Neural crest cell (in vitro differentiated cells): ENCODE measurements at regions not wholly inside any gene's neighbourhood (a gene's known extent, or its start where the extent isn't known, plus 50 kb on each side); places are given as distances from the start of the nearest gene placed in this dataset.
"Not testable (repeated sequence)": the region's sequence is repeated elsewhere in the genome, so short reads cannot be mapped to it uniquely, and the experiment has no call there.

Experiments used
- DNase-seq: peaks from one replicate; pipeline ENCODE4 v3.0.0; 2021; ENCODE audit warnings: low read depth, mixed read lengths, low spot score
- H3K27ac Mint-ChIP-seq: one replicate; pipeline ENCODE4 v1.8.0; 2021; ENCODE audit warnings: mild to moderate bottlenecking, mixed read lengths; ENCODE audit not compliant: unreplicated experiment
- H3K27me3 Mint-ChIP-seq: 2 replicates; pipeline ENCODE4 v1.8.0; 2021; ENCODE audit warnings: low read depth, mild to moderate bottlenecking, mixed read lengths
- H3K36me3 Mint-ChIP-seq: 2 replicates; pipeline ENCODE4 v1.8.0; 2021; ENCODE audit warnings: low read depth, mild to moderate bottlenecking, mixed read lengths
- H3K4me1 Mint-ChIP-seq: 2 replicates; pipeline ENCODE4 v1.8.0; 2021; ENCODE audit warnings: mixed read lengths
- H3K4me3 Mint-ChIP-seq: one replicate; pipeline ENCODE4 v1.8.0; 2021; ENCODE audit warnings: mild to moderate bottlenecking, mixed read lengths
- H3K9me3 Mint-ChIP-seq: 2 replicates; pipeline ENCODE4 v1.8.0; 2021; ENCODE audit warnings: mixed read lengths
- TF ChIP-seq, protein P1 (sequence below): fragments of 200-600 bp; sonication (generic); conservative IDR thresholded peaks from 2 replicates; pipeline ENCODE4 v1.5.0; 2021; ENCODE audit warnings: antibody characterized with exemption, mild to moderate bottlenecking

- Mint-ChIP-seq H3K4me3 (no peak overlapping the region), H3K27me3 (no peaks in the 10 kb centered on the region), H3K9me3 (no peaks in the 10 kb centered on the region), H3K36me3 (no peaks in the 10 kb centered on the region), H3K4me1 (peaks cover 17% of the 10 kb centered on the region), H3K27ac (no peak overlapping the region)
- no peak for DNase-seq
- TF ChIP-seq, protein P1, sequence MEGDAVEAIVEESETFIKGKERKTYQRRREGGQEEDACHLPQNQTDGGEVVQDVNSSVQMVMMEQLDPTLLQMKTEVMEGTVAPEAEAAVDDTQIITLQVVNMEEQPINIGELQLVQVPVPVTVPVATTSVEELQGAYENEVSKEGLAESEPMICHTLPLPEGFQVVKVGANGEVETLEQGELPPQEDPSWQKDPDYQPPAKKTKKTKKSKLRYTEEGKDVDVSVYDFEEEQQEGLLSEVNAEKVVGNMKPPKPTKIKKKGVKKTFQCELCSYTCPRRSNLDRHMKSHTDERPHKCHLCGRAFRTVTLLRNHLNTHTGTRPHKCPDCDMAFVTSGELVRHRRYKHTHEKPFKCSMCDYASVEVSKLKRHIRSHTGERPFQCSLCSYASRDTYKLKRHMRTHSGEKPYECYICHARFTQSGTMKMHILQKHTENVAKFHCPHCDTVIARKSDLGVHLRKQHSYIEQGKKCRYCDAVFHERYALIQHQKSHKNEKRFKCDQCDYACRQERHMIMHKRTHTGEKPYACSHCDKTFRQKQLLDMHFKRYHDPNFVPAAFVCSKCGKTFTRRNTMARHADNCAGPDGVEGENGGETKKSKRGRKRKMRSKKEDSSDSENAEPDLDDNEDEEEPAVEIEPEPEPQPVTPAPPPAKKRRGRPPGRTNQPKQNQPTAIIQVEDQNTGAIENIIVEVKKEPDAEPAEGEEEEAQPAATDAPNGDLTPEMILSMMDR = no peak
Measured at GRCh38 chr12:73599268-73599667, 938.4 kb upstream of the ATXN7L3B start.

DNA sequence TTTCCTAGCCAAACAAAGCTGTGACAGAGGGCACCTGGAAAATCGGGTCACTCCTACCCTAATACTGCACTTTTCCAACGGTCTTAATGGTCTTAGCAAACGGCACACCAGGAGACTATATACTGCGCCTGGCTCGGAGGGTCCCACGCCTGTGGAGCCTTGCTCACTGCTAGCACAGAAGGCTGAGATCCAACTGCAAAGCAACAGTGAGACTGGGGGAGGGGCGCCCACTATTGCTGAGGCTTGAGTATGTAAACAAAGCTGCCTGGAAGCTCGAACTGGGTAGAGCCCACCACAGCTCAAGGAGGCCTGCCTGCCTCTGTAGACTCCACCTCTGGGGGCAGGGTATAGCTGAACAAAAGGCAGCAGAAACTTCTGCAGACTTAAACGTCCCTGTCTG, 931.7 kb upstream of the ATXN7L3B start:
- H3K36me3 Mint-ChIP-seq, H3K4me3 Mint-ChIP-seq, H3K27ac Mint-ChIP-seq, H3K9me3 Mint-ChIP-seq, H3K27me3 Mint-ChIP-seq, DNase-seq, H3K4me1 Mint-ChIP-seq: not testable (repeated sequence)

DNA sequence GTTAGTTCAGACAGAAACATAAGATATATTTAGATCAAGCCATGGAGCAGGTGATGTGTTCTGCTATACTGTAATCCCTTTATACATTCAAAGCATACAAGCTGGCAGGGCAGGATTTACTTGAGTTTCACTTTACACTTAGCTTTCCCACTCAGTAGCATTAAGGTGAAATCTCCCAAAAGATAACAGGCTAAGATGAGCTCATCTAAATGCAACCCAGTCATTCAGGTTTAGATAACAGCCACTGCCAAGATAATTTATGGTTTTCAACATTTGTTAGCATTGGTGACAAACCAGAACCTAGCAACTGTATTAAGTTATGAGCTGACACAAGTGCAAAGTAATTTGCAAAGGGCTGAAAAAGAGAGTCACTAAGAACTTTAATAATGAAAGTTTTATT, 925.1 kb upstream of the ATXN7L3B start:
- TF ChIP-seq, protein P1 = no peak
- Mint-ChIP-seq H3K9me3 (peaks cover 5% of the 10 kb centered on the region), H3K4me3 (no peak overlapping the region), H3K27ac (no peak overlapping the region), H3K36me3 (peaks cover 4% of the 10 kb centered on the region), H3K27me3 (no peaks in the 10 kb centered on the region), H3K4me1 (no peaks in the 10 kb centered on the region)
- no peak for DNase-seq

- no peak overlapping the region for H3K27ac Mint-ChIP-seq
- H3K4me1 Mint-ChIP-seq = no peaks in the 10 kb centered on the region
- H3K9me3 Mint-ChIP-seq = no peaks in the 10 kb centered on the region
- H3K36me3 Mint-ChIP-seq = no peaks in the 10 kb centered on the region
- TF ChIP-seq, protein P1 = no peak
- H3K4me3 Mint-ChIP-seq = no peak overlapping the region
- no peaks in the 10 kb centered on the region for H3K27me3 Mint-ChIP-seq
- no peak for DNase-seq
Measured at GRCh38 chr12:73623421-73623820, 914.2 kb upstream of the ATXN7L3B start.

DNA sequence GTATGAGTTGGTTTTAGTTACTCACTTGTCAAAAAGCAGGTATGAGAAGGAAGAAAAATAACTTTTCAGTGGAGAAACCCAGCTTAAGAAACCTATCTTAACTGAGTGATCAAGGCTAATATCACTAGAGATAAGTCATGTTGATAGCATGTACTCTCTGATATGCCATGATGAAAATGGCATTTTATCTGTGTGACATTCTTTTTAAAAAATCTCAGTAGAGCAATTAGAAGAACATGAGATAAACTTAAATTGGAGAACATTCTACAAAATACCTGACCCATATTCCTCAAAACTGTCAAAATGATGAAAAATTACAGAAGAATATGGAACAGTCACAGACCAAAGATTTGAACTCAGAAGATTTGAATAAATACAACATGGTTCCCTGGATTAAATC, 912.4 kb upstream of the ATXN7L3B start:
- H3K27me3 Mint-ChIP-seq = no peaks in the 10 kb centered on the region
- TF ChIP-seq, protein P1 = no peak
- no peak overlapping the region for H3K27ac Mint-ChIP-seq
- no peaks in the 10 kb centered on the region for H3K36me3 Mint-ChIP-seq
- no peaks in the 10 kb centered on the region for H3K9me3 Mint-ChIP-seq
- no peak overlapping the region for H3K4me3 Mint-ChIP-seq
- DNase-seq = no peak
- H3K4me1 Mint-ChIP-seq = no peaks in the 10 kb centered on the region

- Mint-ChIP-seq H3K27me3 (no peaks in the 10 kb centered on the region), H3K4me1 (no peaks in the 10 kb centered on the region), H3K4me3 (no peak overlapping the region), H3K36me3 (no peaks in the 10 kb centered on the region), H3K9me3 (no peaks in the 10 kb centered on the region), H3K27ac (no peak overlapping the region)
- TF ChIP-seq, protein P1 = no peak
- DNase-seq = no peak
Measured at GRCh38 chr12:73629171-73629570, 908.5 kb upstream of the ATXN7L3B start.
